Left cardiac atrium (tissue), 4 donors: ENCODE measurements at regions not wholly inside any gene's neighbourhood (a gene's known extent, or its start where the extent isn't known, plus 50 kb on each side); places are given as distances from the start of the nearest gene placed in this dataset.
"Not testable (repeated sequence)": the region's sequence is repeated elsewhere in the genome, so short reads cannot be mapped to it uniquely, and the experiment has no call there.

Experiments used
- ATAC-seq, 2 donors: fragments of 200-7000 bp; cut with Tn5 transposase; one replicate each; pipeline ENCODE4 v1.9.1; 2020; ENCODE audit warnings: mild to moderate bottlenecking in 2 of 2, moderate library complexity in 2 of 2
- DNase-seq: peaks from one replicate; pipeline ENCODE4 v3.0.0-alpha.2; 2020
- intact Hi-C, 2 donors: fragments of 100-400 bp; cut with DNase I; formaldehyde crosslinking; loops; one replicate each; pipeline versions ENCODE4 v1.14.1 to v1.15.1; 2022 to 2023
- donor health status: DM: no; HTN: yes; CAD: no.
- donor health status: DM: no; HTN: yes; CAD: no; lungs with severe emphysema.
- donor health status: DM: yes; HTN: yes; CAD: no.
- donor health status: Dilated cardiomyopathy.

- DNase-seq: no peak
- intact Hi-C loops: no loop called here
- ATAC-seq: no peak
These were observed 566.1 kb downstream of the PTPRU start for GRCh38 chr1:29802181-29803068.

DNA sequence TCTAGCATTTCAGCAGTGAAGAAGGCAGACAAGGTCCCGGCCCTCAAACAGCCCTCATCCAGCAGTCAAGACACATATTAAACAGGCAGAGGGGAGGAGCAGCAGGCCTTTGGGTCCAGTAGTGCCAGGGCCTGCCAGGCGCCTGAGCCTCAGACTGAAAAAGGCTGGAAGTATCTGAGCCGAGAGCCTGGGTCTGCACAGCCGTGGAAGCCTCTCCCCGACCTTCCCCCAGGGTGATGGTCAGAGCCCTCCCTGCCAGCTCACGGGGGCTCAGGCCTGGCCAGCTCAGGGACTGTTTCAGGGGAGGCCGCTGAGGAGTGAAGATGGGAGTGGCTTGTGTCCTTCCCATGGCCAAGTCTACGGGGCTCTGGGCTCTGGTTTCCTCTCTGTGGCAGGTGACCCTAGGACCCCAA is 565.2 kb downstream of the PTPRU start:
- ATAC-seq: no peak
- DNase-seq: no peak
- intact Hi-C loops: no loop called here

DNA sequence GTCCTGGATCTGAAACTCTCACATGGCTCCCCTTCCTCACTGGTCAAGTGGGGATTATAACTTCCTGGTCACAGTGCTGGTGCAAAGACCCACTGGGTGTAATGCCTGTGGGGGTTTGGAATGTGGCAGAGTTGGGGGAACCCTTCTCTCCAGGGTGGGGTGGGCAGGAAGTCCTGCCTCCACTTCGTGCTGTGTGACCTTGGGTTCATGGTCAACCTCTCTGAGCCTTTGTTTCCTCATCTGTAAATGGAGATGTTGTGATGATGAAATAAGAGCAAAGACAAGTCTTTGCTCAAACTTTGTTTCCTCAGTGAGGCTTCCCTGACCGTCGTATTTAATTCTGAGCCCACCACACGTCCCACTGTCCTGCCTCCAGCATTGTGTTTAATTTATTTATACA is 564.7 kb downstream of the PTPRU start:
- DNase-seq: no peak
- intact Hi-C loops: no loop called here
- no peak for ATAC-seq

DNA sequence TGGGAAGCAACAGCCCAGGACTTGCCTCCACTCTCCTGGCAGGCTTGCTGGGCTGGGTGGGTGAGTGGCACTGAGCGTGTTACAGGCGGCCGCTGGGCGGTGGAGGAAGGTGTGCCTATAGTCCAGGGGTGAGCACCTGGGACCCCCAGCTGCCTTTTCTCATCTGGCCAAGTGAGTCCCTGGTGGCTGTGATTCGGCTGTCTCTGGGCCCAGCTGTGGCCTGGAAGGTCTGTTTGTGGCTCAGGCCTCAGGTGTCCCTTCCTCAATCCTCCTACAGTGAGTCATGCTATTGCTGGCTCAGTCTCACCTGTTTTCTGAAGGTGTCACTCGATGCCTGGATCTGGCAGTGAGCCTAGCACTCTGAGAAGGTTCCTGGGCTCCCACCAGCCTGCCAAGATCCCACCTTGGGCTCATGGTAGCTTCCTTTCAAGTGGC is 564.2 kb downstream of the PTPRU start:
- ATAC-seq (no peak), DNase-seq (no peak)
- intact Hi-C loops: no loop called here

- ATAC-seq (no peak), DNase-seq (no peak)
- intact Hi-C loops: no loop called here
These were observed 563.8 kb downstream of the PTPRU start for GRCh38 chr1:29800120-29800519.

GRCh38 chr1:29798699-29799566 is 562.6 kb downstream of the PTPRU start:
- no peak for ATAC-seq
- intact Hi-C loops: loop anchor here (5.0 to 10.0 kb wide), 2 partner anchors 283 to 564 kb away; partner anchors contain the start of genes MECR (in 1 of the 2) and PTPRU (in 1 of the 2)
- DNase-seq: no peak

DNA sequence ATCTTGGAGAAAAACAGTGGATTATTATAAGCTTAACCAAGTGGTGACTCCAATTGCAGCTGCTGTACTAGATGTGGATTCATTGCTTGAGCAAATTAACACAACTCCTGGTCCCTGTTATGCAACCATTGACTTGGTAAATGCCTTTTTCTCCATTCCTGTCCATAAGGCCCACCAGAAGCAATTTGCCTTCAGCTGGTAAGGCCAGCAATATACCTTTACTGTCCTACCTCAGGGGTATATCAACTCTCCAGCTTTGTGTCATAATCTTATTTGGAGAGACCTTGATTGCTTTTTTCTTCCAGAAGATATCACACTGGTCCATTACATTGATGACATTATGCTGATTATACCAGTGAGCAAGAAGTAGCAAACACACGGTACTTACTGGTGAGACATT is 560.8 kb downstream of the PTPRU start:
- not testable (repeated sequence) for ATAC-seq, DNase-seq
- intact Hi-C loops: loop anchor here (5.0 to 10.0 kb wide), 2 partner anchors 285 to 562 kb away; partner anchors contain the start of genes MECR (in 1 of the 2) and PTPRU (in 1 of the 2)

DNA sequence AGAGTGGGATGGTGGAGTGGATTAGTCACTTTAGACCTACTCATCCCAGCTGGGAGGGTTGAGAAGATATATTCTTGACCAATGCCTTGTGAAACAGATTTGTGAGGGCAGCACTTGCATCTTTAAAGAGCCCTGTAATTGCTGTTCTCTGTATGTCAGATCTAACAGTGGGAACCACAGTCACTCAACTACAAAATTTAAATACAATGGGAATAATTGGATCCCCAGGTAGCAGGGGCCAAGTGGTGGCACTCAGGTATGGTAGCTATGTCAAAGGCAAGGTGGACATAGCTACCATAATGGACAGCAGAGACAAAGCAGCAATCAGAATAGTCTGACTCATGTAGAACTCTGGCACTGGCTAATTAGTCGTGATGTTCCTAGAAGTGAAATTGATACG is 559.6 kb downstream of the PTPRU start:
- DNase-seq, ATAC-seq: not testable (repeated sequence)
- intact Hi-C loops: loop anchor here (5.0 to 10.0 kb wide), 2 partner anchors 286 to 561 kb away; partner anchors contain the start of genes MECR (in 1 of the 2) and PTPRU (in 1 of the 2)

GRCh38 chr1:29793653-29794348 is 557.5 kb downstream of the PTPRU start:
- ATAC-seq: no peak
- DNase-seq: no peak
- intact Hi-C loops: loop anchor here in 1 of 2 donors (2.0 to 10.0 kb wide), 3 partner anchors 291 to 559 kb away; partner anchors contain the start of genes MECR and PTPRU

DNA sequence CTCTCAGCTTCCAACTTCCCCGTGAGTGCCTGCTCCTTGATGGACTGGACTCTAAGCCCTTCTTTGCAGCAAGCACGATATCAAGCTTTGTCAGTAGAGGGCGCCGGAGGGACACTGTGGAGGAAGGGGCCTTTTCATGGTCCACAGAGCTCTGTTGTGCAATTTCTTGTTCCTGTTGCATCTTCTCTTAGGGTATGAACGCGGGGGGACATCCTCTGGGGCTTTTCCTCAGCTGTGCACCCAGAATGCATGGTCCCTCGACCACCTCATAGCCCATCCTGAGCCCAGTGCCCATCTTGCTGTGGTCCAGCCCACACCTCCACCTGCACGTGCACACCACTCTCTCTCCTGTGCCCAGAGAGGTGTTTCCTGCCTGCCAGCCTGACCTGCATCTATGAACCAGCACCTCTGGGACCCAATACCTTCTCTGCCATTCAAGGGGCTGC is 556.8 kb downstream of the PTPRU start:
- intact Hi-C loops: loop anchor here in 1 of 2 donors (2.0 to 10.0 kb wide), 3 partner anchors 292 to 558 kb away; partner anchors contain the start of genes MECR and PTPRU
- DNase-seq (peak; percentile 79), ATAC-seq (peak; percentile 76 to 81)

- intact Hi-C loops: loop anchor here in 1 of 2 donors (5.0 to 10.0 kb wide), 2 partner anchors 312 to 555 kb away; partner anchors contain the start of genes MECR and PTPRU
- no peak for DNase-seq
- ATAC-seq: no peak
These were observed 553.6 kb downstream of the PTPRU start for GRCh38 chr1:29789910-29790247.

- ATAC-seq (no peak), DNase-seq (no peak)
- intact Hi-C loops: no loop called here
These were observed 553.0 kb downstream of the PTPRU start for GRCh38 chr1:29789221-29789909.

DNA sequence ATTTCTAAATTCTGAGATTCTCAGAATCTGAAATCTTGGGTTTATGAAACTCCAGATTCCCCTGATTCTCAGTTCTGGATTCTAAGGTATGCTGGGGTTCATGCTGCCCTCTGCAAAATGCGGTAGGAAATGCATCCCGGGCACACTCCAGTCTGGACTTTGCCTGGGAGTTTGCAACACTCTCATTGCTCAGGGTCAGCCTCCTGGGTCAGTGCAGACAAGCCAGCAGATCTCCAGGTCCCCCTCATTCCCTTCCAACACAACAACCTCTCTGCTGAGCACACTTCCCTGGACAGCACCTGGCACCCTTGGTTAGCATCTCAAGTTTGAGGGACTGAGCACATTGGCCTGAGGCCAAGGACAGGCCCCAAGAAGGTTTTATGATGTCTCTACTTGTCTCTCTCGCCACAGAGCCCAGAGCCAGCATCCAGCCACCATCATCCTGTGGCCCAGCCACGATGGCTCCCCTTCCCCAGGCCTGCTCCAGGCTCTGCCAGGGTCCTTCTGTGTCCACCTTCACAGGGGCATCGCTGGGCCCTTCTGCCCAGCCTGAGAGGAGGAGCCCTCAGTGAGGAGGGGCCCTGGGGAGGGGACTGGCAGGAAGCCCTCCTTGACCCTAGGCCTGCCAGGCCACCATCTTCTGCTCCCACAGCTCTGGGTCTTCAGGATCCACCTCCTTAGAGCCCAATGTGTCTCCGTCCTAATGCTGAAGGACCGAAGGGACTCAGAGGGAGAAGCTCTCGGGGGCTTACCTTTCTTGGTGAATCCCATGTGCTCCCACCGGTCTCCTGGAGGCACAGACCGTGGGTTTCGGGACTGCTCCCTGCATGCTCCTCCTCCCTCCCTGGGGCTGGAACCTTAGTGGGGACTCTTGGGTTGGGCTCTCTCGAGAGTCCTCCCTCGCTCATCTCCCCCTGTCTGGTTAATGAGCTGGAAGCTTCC is 550.7 kb downstream of the PTPRU start:
- ATAC-seq: no peak
- intact Hi-C loops: no loop called here
- no peak for DNase-seq

DNA sequence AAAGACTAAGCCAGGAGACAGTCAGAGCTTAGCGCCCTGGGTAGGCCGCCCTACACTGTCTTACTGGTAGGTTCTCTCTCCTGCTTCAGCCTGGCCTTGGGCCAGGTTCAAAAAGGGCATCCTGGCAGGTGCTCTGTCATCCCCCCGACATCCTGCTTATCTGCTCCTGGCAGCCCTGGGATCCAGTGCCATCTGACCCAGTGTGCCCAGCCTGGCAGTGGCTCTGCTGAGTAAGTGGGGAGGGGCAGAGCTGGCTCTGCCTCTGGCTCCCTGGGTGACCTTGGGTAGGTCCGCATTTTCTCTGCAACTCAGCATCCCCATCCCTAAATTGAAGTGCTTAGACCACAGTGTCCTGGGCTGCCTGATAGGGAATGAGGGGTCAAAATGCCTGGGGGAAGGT is 549.9 kb downstream of the PTPRU start:
- intact Hi-C loops: no loop called here
- ATAC-seq (no peak), DNase-seq (no peak)

DNA sequence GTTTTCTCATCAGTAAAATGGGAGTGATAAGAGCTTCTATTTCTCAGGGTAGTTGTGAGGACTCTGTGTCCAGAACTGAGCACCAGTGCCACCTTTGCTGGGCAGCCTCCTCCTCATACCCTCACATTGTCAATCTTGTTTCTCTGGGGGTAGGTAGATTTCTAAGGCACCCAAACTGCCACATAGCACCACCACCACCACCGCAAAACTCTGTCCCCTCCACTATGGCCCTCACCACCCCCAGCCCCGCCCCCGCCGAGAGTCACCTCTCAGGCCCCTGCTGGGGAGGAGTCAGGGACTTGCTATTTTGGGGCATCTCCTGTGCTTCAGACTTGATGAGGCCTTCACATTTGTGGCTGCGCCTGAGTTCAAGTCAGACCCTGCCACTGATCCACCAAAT is 549.2 kb downstream of the PTPRU start:
- DNase-seq: no peak
- no peak for ATAC-seq
- intact Hi-C loops: no loop called here

DNA sequence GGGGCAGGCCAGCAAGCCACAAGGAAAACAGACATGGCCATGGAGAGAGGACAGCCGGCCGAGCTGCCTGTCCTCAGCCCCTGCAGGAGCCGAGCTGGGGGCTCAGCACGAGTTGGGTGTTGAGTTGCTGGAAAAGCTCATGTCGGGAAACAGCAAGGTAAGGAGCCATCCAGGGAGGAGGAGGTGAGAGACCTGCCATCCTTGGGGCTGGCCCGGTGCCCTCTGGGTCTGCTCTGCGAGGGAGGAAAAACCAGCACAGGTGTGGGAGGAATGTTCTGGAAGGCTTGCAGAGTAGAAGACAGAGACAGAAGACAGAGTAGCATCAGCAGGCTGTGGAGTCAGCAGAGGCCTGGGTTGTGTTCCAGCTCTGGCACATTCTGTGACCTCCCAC is 548.8 kb downstream of the PTPRU start:
- intact Hi-C loops: no loop called here
- DNase-seq (no peak), ATAC-seq (no peak)
